CMK (cell line): ENCODE measurements at regions not wholly inside any gene's neighbourhood (a gene's known extent, or its start where the extent isn't known, plus 50 kb on each side); places are given as distances from the start of the nearest gene placed in this dataset.
"Not testable (repeated sequence)": the region's sequence is repeated elsewhere in the genome, so short reads cannot be mapped to it uniquely, and the experiment has no call there.

Experiments
- DNase-seq: peaks from one replicate; pipeline ENCODE4 v3.0.0-alpha.2; 2010; ENCODE audit warnings: low read depth

DNA sequence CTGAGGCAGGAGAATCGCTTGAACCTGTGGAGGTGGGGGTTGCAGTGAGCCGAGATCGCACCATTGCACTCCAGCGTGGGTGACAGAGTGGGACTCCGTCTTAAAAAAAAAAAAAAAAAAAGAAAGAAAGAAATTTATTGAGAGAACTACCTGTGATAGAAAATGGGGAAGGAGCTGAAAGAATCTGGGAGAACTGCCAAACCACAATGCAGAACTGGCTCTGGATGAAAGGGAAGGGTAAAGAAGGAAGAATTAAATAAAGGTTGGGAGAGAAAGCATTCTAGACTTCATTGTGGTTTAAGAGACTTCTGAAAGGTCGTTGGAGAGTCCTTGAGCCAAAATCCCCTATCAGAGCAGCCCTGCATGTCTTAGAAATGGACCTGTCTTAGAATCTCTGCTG is 567.9 kb upstream of the HTR2C start:
- DNase-seq = no peak

DNA sequence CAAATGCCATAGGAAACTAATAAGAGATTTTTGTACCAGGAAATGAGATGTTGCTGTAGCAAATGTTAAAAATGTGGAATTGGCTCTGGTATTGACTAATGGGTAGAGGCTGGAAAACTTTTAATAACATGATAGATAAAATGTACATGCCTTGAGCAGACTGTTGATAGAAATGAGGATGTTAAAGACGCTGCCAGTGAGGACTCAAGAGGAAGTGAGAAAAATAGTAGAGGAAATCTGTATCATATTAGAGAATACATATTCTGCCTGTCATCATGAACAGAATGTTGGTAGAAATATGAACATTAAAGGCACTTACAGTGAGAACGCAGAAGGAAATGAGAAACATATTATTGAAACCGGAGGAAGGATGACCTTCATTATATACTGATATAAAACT is 577.2 kb upstream of the HTR2C start:
- DNase-seq = no peak

DNA sequence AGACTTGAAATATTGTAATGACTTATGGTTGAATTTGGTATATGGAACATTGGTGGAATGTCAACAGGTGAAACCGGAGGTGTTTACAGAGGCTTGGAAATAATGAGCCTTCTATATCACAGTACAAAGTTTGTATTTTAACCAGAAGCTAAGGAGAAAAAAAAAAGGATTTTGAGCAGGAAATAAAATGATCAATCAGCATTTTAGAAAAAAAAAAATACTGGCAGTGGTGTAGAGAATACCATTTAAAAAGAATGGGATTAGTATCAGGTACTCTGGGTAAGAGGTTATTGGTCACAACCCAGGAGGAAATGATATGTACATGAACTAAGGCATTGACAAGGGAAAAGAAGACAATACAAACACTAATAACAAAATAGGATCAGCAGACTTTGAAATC is 587.1 kb upstream of the HTR2C start:
- DNase-seq = no peak

DNA sequence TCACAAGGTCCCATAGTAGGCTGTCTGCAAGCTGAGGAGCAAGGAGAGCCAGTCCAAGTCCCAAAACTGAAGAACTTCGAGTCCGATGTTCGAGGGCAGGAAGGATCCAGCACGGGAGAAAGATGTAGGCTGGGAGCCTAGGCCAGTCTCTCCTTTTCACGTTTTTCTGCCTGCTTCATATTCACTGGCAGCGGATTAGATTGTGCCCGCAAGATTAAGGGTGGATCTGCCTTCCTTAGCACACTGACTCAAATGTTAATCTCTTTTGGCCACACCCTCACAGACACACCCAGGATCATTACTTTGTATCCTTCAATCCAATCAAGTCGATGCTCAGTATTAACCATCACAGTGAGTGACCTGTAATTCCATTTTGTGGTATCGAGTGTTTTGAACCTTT is 592.2 kb upstream of the HTR2C start:
- not testable (repeated sequence) for DNase-seq

DNA sequence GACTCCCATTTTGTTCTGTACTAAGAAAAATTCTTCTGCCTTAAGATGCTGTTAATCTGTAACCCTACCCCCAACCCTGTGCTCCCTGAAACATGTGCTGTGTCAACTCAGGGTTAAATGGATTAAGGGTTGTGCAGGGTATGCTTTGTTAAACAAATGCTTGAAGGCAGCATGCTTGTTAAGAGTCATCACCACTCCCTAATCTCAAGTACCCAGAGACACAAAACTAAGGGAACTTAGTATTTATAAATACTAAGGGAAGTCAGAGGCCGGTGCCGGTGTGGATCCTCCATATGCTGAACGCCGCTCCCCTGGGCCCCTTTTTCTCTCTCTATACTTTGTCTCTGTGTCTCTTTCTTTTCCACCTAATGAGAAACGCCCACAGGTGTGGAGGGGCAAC is 593.2 kb upstream of the HTR2C start:
- DNase-seq = not testable (repeated sequence)

DNA sequence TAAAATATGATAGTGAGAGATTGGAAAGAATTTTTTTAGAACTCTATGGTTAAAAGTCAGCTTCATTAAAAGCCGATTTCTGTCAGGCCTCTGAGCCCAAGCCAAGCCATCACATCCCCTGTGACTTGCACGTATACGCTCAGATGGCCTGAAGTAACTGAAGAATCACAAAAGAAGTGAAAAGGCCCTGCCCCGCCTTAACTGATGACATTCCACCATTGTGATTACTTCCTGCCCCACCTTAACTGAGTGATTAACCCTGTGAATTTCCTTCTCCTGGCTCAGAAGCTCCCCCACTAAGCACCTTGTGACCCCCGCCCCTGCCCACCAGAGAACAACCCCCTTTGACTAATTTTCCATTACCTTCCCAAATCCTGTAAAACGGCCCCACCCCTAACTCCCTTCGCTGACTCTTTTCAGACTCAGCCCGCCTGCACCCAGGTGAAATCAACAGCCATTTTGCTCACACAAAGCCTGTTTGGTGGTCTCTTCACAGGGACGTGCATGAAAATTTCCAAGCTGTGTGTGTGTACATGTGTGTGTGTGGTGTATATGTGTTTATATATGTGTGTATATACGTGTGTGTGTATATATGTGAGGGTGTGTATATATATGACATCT is 595.5 kb upstream of the HTR2C start:
- DNase-seq = not testable (repeated sequence)

DNA sequence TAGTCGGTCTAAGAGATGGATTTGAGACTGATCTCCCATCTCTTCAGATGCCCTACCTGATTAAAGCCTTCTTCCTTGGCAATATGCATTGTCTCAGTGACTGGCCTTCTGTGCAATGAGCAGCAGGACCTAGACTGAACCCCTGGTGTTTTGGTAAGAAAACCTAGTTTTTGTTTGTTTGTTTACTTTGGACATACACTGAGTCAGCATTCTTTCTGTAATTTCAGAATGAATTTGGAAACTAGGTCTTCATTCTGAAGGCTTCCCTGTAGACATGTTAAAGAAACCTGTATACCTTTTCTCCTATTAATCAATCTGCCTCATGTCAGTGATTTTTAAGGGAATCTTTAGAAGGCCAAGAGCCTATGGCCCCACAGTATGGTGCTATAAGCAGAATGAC is 597.5 kb upstream of the HTR2C start:
- no peak for DNase-seq

DNA sequence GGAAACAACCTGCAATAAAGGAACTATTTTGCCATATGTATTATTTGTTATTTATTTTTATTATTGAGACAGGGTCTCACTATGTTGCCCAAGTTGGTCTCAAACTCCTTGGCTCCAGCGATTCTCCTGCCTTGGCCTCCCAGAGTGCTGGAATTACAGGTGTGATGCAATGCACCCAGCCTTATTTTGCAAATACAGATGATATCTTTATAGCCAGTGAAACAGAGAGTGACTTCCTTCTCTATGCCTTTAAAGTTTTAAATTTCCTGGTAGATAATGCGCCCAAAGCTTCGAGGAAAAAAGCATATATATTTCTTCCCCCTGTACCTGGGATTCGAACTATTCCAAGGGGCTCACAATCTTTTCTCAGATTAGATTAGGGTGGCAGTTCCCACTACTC is 601.1 kb upstream of the HTR2C start:
- no peak for DNase-seq

DNA sequence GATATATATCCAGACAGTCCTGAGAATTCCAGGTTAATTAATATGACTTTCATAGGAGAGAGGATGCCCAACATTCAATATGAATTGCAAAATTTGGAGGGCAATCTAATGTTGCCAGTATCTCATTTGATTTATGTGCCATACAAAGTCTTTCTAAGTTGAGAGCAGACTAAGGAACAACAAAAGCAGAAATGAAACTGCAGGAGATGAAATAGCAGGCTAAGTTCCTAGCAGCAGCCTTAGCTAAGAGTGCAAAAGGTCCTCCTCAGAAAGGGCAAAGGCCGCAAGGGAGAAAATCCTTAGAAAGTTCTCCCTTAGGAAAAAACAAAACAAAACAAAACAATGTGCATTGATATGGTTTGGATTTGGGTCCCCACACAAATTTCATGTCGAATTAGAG is 602.9 kb upstream of the HTR2C start:
- no peak for DNase-seq

DNA sequence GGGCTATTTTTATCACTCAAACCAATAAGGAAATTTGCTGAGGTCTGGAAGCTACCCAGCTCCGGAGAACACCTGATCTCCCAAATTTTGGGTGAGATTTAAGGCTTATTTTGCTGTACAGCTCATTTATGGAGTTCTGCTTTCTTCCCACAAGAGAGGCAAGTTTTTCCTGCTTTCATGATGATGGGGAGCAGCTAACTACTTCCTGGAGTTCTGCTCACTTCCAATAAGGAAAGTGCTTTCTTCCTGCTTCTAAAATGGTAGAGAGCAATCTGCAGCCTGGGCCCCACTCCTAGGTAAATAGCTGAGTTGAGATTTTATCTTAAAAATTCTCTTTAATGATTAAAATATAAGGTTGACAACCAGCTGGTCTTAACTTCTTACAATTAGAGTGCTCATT is 606.0 kb upstream of the HTR2C start:
- no peak for DNase-seq

DNA sequence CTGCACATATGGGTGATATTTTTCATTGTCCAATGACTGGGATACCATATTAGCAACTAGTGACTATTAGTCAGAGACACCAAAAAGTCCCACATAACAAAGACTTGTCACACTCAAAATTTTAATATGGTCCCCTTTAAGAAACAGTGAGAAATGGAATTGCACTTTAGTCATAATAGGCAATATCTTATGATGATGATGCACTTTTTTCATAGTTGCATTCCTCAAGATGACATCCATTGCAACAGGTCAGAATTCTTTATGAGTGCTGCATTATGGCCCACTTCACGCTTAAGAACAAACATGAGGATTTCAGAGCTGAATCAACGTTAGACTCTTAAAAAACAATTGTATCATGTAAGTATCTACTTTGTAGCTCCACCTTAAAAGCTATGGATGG is 608.4 kb upstream of the HTR2C start:
- DNase-seq = no peak

DNA sequence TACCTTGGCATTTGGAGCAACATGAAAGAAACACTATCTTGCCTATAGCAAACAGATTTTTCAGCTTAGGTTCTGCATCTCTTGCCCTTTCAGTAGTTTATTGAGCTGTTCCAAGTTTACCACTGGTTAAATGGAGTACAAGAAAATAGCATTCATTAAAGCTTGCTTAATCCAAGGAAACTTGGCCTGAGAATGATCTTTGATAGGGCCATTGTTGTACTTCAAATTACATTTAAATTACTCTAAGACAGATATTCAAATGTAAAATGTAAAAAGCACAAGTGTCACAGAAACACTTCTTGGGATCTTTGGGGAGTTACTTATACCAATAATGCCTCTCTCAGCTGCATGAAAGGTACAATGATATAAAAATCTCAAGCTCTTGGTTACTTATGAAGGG is 609.0 kb upstream of the HTR2C start:
- no peak for DNase-seq

DNA sequence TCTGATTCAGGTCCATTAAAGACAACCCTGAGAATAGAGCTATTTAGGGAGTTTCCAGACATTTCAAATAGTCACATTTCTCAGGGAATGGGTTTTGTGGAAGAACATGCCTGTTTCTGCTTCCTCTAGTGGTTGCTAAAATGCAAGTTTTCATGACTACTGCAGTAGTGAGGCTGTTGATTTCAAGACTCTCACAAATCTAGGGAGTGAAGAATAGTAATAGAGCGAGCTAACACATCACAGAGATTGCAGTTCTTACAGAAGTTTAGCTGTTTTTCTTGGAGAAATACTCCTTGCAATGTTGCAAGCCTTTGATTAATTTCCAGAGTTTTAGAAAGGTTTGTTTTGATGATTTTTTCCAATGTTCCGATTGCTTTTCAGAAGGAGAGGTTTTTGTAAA is 610.2 kb upstream of the HTR2C start:
- no peak for DNase-seq

DNA sequence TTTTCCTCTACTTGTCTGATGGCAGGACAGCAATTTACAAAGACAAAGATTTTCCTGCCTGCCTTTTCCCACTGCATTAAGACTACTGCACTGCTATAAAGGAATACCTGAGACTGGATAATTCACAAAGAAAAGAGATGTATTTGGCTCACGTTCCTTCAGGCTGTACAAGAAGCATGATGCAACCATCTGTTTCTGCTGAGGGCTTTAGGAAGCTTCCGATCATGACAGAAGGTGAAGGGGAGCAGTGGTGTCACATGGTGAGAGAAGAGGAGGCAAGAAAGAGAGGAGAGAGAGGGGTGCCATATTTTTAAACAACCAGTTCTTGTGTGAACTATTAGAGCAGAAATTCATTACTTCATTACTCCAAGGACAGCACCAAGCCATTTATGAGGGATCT is 617.1 kb upstream of the HTR2C start:
- no peak for DNase-seq

DNA sequence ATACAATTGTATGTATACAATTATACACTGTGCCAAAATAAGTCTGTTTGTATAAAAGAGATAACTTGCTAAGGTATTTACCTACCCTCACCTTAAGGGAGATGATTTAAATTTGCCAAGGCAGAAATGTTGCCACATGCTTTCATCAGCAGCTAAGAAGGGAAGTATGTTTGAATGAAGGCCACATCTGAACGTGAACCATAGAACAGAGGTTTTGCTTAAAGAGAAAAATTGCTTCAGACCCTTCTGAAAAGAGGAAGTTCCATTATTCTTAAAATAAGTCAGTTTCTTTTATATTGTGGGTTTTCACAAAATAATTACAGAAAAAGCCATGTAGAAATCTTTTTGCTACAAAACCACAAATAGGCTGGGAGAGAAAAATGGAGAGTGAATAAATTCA is 621.5 kb upstream of the HTR2C start:
- no peak for DNase-seq

DNA sequence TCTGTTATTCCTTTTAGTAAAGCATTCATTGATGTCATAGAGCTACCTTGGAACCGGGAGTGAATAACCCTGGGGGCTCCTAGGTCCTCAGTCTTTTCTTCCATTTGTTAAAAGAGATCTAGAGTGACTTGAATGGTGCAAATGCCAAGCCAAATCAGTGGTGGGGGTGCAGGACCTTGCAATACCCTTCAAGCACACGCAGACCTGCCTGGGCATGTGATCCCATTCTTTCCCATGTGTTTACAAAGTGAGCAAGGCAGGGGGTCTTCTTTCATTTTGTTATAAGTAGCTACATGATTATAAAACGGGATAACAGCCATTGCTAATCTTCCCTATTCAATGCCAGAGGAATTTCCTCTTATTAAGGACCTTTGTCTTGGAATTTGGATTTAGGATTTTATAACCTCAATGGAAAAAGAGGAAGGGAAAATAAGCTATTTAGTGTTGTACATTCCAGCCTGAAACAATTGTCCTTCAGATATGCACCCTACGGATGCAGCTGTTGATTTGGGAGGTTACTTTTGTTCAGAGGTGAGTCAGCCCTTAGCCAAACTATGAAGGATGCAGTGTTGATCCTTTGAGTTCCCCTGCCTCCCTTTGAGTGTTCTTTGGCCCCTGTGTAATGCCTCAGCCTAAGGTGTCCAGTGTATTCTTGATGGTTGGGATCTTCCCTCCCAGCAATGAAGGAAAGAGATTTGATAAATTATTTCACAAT is 623.8 kb upstream of the HTR2C start:
- DNase-seq = no peak

DNA sequence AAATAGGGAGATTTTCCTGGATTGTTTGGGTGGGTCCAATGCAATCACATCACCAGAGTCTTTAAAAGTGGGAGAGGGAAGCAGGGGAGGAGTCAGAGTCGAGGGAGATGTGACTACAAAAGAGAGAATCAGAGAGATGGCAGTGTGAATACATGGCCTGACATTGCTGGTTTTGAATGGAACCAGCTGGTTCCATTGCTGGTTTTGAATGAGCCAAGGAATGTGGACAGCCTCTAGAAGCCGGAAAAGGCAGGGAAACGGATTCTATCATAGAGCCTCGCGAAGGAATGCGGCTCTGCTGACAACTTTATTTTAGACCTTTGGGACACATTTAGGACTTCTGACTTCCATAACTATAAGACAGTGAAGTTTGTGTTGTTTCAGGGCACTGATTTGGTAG is 627.0 kb upstream of the HTR2C start:
- DNase-seq = no peak

DNA sequence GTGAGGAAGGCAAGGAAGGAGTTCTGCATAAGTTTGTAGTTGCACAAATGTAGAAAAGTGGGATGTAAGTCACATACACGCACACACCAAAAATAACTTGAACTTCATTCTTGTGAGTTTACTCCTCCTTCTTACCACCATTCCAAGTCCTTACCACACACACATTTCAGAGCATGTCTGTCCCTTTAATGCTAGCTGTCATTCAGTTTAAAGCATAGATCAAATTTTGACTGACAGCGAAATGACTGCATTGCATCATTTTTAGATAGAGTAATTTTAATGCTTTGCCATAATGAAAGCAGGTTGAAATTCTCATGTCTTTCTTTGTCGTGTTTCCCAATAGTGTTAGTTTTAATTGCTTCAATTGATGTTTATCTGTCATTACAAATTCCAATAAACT is 629.6 kb upstream of the HTR2C start:
- no peak for DNase-seq

DNA sequence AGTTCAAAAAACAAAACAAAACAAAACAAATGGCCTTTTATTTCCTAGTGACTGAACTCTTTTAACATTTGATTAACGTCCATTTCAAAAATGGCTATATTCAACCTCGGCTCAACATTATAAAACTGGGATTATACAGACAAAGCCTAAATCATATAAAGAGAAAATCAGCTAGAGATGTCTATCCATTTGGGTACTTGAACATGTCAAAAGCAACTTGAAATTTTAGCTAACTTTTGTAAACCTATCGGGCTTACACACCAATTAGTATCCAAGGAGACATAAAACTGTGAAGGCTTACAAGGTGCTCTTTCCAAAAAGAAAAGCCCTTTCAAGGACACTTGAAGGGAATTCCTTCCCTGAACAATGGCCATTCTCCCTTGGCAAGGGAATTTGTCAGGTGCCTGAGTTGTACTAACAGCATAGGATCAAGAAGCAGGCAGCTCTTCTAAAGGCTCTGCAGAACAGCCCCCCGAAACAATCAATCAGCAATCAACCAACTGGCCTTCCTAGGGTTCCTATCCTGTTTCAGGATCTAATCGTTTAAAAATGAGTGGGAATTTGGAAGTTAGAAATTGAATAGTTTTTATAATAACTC is 633.7 kb upstream of the HTR2C start:
- DNase-seq = no peak

DNA sequence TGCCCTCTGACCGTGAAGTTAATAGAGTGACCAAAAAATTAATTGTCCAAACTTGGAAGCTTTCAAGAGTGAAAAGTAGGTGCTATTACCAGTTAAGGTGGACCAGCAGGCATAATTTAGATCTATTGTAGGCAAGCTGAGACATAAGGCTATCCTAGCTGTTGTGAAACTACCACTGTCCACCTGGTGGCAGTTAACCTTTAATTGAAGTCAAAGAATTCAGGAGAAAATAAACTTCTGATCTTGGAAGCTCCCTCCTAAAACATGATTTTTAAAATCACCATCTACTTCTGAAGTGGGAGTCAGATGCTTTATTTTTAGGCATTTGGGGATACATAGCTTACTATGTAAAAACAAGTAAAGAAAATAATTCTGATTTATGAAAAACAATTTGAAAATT is 636.3 kb upstream of the HTR2C start:
- DNase-seq = no peak

DNA sequence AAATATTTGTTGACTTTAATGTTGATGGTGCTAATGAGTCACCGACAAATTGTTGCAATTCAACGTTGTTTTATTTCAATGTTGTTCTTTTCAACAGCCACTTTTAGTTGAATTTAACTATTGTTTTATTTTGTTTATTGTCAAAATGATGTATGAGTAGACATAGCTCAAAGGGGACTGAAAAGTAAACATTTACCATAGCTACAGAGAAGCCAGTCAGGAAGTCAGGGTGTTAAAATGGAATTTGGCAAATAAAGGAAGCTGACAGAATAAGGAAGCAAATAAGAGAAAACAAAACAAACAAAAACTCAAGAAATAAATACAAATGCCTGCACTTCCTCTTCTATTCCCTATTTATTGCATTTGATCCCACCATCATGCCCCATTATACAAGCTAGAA is 648.4 kb upstream of the HTR2C start:
- DNase-seq = no peak

DNA sequence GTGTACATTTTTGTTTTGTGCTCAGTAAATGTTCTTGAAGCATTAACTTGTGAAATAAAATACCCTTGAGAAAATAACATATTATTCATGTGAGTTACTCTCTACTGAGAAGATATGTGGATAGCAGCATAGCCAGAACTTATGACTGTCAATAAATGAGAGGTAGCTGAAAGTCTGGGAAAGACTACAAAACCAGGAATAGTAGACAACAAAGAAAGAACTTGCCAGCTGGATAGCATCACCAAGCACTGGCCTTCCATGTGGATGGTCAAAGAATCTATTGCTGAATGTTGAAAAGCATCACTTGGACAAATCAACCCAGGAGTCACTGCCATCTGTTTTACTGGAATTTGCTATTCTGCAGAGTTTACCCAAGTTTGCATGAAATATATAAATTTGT is 650.0 kb upstream of the HTR2C start:
- DNase-seq = no peak

DNA sequence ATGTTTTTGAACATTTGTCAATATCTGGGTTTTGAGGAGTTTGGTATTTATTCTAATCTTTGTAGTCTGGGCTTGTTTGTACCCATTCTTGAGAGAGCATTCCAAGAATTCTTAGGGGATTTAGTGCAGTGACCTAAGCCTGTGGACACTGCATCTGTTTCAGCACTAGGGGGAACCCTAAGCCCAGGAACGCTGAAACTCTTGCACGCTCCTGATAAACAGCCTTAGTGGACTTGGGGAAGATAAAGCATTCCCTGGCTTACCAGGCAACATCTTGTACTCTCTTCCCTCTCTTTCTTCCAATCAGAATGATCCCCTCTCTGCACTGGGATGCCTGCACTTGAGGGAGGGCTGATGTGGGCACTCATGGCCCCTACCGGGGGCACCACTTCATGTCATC is 654.9 kb upstream of the HTR2C start:
- no peak for DNase-seq

DNA sequence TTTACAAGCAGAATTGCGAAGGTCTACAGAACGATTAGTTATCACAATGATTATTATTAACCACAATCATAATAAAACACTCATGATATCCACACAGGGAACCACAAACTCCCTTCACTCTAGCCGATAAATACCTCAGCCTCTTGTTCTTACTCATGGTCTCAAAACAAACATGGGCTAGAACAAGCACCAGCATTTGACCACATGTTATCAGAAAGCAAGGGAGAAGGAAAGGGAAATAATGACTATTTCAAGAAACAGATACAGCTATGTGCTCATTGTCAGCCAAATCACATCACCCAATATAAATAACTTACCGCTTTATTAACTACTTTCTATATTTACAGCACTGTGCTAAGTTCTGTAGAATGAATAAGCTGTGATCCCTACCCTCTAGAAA is 663.2 kb upstream of the HTR2C start:
- DNase-seq = no peak
